Activated T-cell treated with anti-CD3 and anti-CD28 coated beads, Interleukin-2, amount 50 U/mL, for 72 hours (primary cell): ENCODE measurements at regions not wholly inside any gene's neighbourhood (a gene's known extent, or its start where the extent isn't known, plus 50 kb on each side); places are given as distances from the start of the nearest gene placed in this dataset.

Experiments
- ATAC-seq, 2 donors: fragments of 150-1000 bp; cut with Tn5 transposase; replicated peaks in 1 of 2; 2 replicates each; pipeline ENCODE4 v1.10.0; 2021; ENCODE audit warnings: moderate library complexity in 2 of 2, mild to moderate bottlenecking in 1 of 2
- DNase-seq, 2 donors: peaks; one replicate each; pipeline ENCODE4 v3.0.0; 2021 to 2022; ENCODE audit warnings: mixed read lengths in 1 of 2
- H3K27ac Mint-ChIP-seq: one replicate; pipeline ENCODE4 v1.8.0; 2022; ENCODE audit warnings: mild to moderate bottlenecking, moderate library complexity, mixed read lengths
- H3K27me3 Mint-ChIP-seq: one replicate; pipeline ENCODE4 v1.8.0; 2022; ENCODE audit warnings: low read depth, mixed read lengths
- H3K36me3 Mint-ChIP-seq, 2 donors: one replicate each; pipeline ENCODE4 v1.8.0; 2022; ENCODE audit warnings: mixed read lengths in 2 of 2, mild to moderate bottlenecking in 1 of 2; ENCODE audit not compliant: insufficient read depth in 2 of 2
- H3K4me1 Mint-ChIP-seq: one replicate; pipeline ENCODE4 v1.8.0; 2022; ENCODE audit warnings: low read depth, mixed read lengths
- H3K4me3 Mint-ChIP-seq, 2 donors: one replicate each; pipeline ENCODE4 v1.8.0; 2022; ENCODE audit warnings: mild to moderate bottlenecking in 2 of 2, mixed read lengths in 2 of 2, moderate library complexity in 2 of 2
- H3K9me3 Mint-ChIP-seq, 2 donors: one replicate each; pipeline ENCODE4 v1.8.0; 2022; ENCODE audit warnings: mixed read lengths in 2 of 2

GRCh38 chr1:170823120-170823519, 112.2 kb upstream of the MROH9 start:
- ATAC-seq (no peak), DNase-seq (no peak)
- Mint-ChIP-seq H3K27me3 (peaks cover 11% of the 10 kb centered on the region), H3K36me3 (no peaks in the 10 kb centered on the region), H3K4me1 (peaks cover 6% of the 10 kb centered on the region), H3K4me3 (no peak overlapping the region), H3K27ac (no peak overlapping the region), H3K9me3 (no peaks in the 10 kb centered on the region)

- H3K4me1 Mint-ChIP-seq, result no peaks in the 10 kb centered on the region
- DNase-seq (no peak), ATAC-seq (no peak)
- peaks cover 5% of the 10 kb centered on the region for H3K27me3 Mint-ChIP-seq
- no peaks in the 10 kb centered on the region for H3K36me3 Mint-ChIP-seq
- no peak overlapping the region for H3K27ac Mint-ChIP-seq
- H3K9me3 Mint-ChIP-seq, result peaks cover 0 to 4% of the 10 kb centered on the region in 2 donors
- H3K4me3 Mint-ChIP-seq, result no peak overlapping the region
These were observed 104.1 kb upstream of the MROH9 start for GRCh38 chr1:170831276-170831675.

GRCh38 chr1:170836141-170836540, 99.2 kb upstream of the MROH9 start:
- H3K9me3 Mint-ChIP-seq, result peaks cover 0 to 4% of the 10 kb centered on the region in 2 donors
- H3K27ac Mint-ChIP-seq, result no peak overlapping the region
- no peaks in the 10 kb centered on the region for H3K36me3 Mint-ChIP-seq
- no peak for ATAC-seq
- DNase-seq, result no peak
- no peaks in the 10 kb centered on the region for H3K4me1 Mint-ChIP-seq
- no peak overlapping the region for H3K4me3 Mint-ChIP-seq
- H3K27me3 Mint-ChIP-seq, result no peaks in the 10 kb centered on the region

- no peaks in the 10 kb centered on the region for H3K4me1 Mint-ChIP-seq
- ATAC-seq, result no peak
- H3K36me3 Mint-ChIP-seq, result no peaks in the 10 kb centered on the region
- no peaks in the 10 kb centered on the region for H3K9me3 Mint-ChIP-seq
- no peak for DNase-seq
- H3K27ac Mint-ChIP-seq, result no peak overlapping the region
- no peaks in the 10 kb centered on the region for H3K27me3 Mint-ChIP-seq
- H3K4me3 Mint-ChIP-seq, result no peak overlapping the region
These were observed 95.0 kb upstream of the MROH9 start for GRCh38 chr1:170840371-170840770.

GRCh38 chr1:170853302-170853701, 82.0 kb upstream of the MROH9 start:
- no peaks in the 10 kb centered on the region for H3K4me1 Mint-ChIP-seq
- H3K36me3 Mint-ChIP-seq, result no peaks in the 10 kb centered on the region
- no peak overlapping the region for H3K4me3 Mint-ChIP-seq
- ATAC-seq (peak in 1 of 2 donors; percentile 35), DNase-seq (no peak)
- H3K27ac Mint-ChIP-seq, result no peak overlapping the region
- H3K27me3 Mint-ChIP-seq, result peaks cover 16% of the 10 kb centered on the region
- peaks cover 0 to 1% of the 10 kb centered on the region in 2 donors for H3K9me3 Mint-ChIP-seq

- Mint-ChIP-seq H3K4me1 (no peaks in the 10 kb centered on the region), H3K4me3 (no peak overlapping the region), H3K27ac (no peak overlapping the region), H3K36me3 (no peaks in the 10 kb centered on the region), H3K27me3 (peaks cover 16% of the 10 kb centered on the region), H3K9me3 (peaks cover 0 to 1% of the 10 kb centered on the region in 2 donors)
- ATAC-seq (no peak), DNase-seq (no peak)
These were observed 81.5 kb upstream of the MROH9 start for GRCh38 chr1:170853867-170854266.

- no peak overlapping the region for H3K27ac Mint-ChIP-seq
- no peak overlapping the region for H3K4me3 Mint-ChIP-seq
- DNase-seq (no peak), ATAC-seq (no peak)
- no peaks in the 10 kb centered on the region for H3K9me3 Mint-ChIP-seq
- H3K27me3 Mint-ChIP-seq, result peaks cover 16% of the 10 kb centered on the region
- H3K36me3 Mint-ChIP-seq, result no peaks in the 10 kb centered on the region
- H3K4me1 Mint-ChIP-seq, result no peaks in the 10 kb centered on the region
These were observed 80.7 kb upstream of the MROH9 start for GRCh38 chr1:170854677-170855076.

GRCh38 chr1:170856455-170856854, 78.9 kb upstream of the MROH9 start:
- Mint-ChIP-seq H3K27me3 (peaks cover 7% of the 10 kb centered on the region), H3K36me3 (no peaks in the 10 kb centered on the region), H3K4me1 (no peaks in the 10 kb centered on the region), H3K4me3 (no peak overlapping the region), H3K27ac (no peak overlapping the region), H3K9me3 (no peaks in the 10 kb centered on the region)
- no peak for ATAC-seq
- DNase-seq, result no peak

- DNase-seq, result no peak
These were observed 77.4 kb upstream of the MROH9 start for GRCh38 chr1:170857955-170858354.

GRCh38 chr1:170863621-170864020, 71.7 kb upstream of the MROH9 start:
- ATAC-seq (no peak), DNase-seq (no peak)
- no peaks in the 10 kb centered on the region for H3K36me3 Mint-ChIP-seq
- peaks cover 6% of the 10 kb centered on the region for H3K27me3 Mint-ChIP-seq
- H3K4me3 Mint-ChIP-seq, result no peak overlapping the region
- no peaks in the 10 kb centered on the region for H3K9me3 Mint-ChIP-seq
- H3K27ac Mint-ChIP-seq, result no peak overlapping the region
- H3K4me1 Mint-ChIP-seq, result no peaks in the 10 kb centered on the region

More at GRCh38 chr1:170857955-170858354, 77.4 kb upstream of the MROH9 start:
- no peak overlapping the region for H3K27ac Mint-ChIP-seq
- no peak for ATAC-seq
- no peaks in the 10 kb centered on the region for H3K9me3 Mint-ChIP-seq
- H3K27me3 Mint-ChIP-seq, result peaks cover 7% of the 10 kb centered on the region
- no peaks in the 10 kb centered on the region for H3K36me3 Mint-ChIP-seq
- no peak overlapping the region for H3K4me3 Mint-ChIP-seq
- H3K4me1 Mint-ChIP-seq, result no peaks in the 10 kb centered on the region

- Mint-ChIP-seq H3K27me3 (peaks cover 6% of the 10 kb centered on the region), H3K4me3 (no peak overlapping the region), H3K27ac (no peak overlapping the region), H3K4me1 (no peaks in the 10 kb centered on the region), H3K9me3 (no peaks in the 10 kb centered on the region), H3K36me3 (no peaks in the 10 kb centered on the region)
- DNase-seq (no peak), ATAC-seq (no peak)
These were observed 71.1 kb upstream of the MROH9 start for GRCh38 chr1:170864238-170864637.

GRCh38 chr1:170864876-170865538, 70.3 kb upstream of the MROH9 start:
- no peaks in the 10 kb centered on the region for H3K9me3 Mint-ChIP-seq
- no peak for ATAC-seq
- no peak for DNase-seq

GRCh38 chr1:170866646-170867045, 68.7 kb upstream of the MROH9 start:
- H3K27me3 Mint-ChIP-seq, result peaks cover 17% of the 10 kb centered on the region
- ATAC-seq (no peak), DNase-seq (no peak)
- H3K4me3 Mint-ChIP-seq, result no peak overlapping the region
- no peaks in the 10 kb centered on the region for H3K4me1 Mint-ChIP-seq
- H3K27ac Mint-ChIP-seq, result no peak overlapping the region
- H3K36me3 Mint-ChIP-seq, result no peaks in the 10 kb centered on the region
- H3K9me3 Mint-ChIP-seq, result no peaks in the 10 kb centered on the region

More at GRCh38 chr1:170864876-170865538, 70.3 kb upstream of the MROH9 start:
- Mint-ChIP-seq H3K27ac (no peak overlapping the region), H3K4me3 (no peak overlapping the region), H3K4me1 (no peaks in the 10 kb centered on the region), H3K27me3 (peaks cover 12% of the 10 kb centered on the region), H3K36me3 (no peaks in the 10 kb centered on the region)

- Mint-ChIP-seq H3K27me3 (peaks cover 24% of the 10 kb centered on the region), H3K36me3 (no peaks in the 10 kb centered on the region), H3K4me3 (no peak overlapping the region), H3K9me3 (no peaks in the 10 kb centered on the region), H3K27ac (no peak overlapping the region), H3K4me1 (no peaks in the 10 kb centered on the region)
- ATAC-seq (no peak), DNase-seq (no peak)
These were observed 63.5 kb upstream of the MROH9 start for GRCh38 chr1:170871868-170872267.
